Ishikawa (cell line): ENCODE measurements at regions not wholly inside any gene's neighbourhood (a gene's known extent, or its start where the extent isn't known, plus 50 kb on each side); places are given as distances from the start of the nearest gene placed in this dataset.

Experiments used
- CEBPB ChIP-seq: IDR thresholded peaks from 2 replicates; pipeline ENCODE4 v1.6.1; 2012
- CREB1 ChIP-seq: IDR thresholded peaks from 2 replicates; pipeline ENCODE4 v1.6.1; 2012; ENCODE audit warnings: low read depth
- EP300 ChIP-seq: IDR thresholded peaks from 2 replicates; pipeline ENCODE4 v1.6.1; 2012; ENCODE audit warnings: borderline replicate concordance
- NFIC ChIP-seq: IDR thresholded peaks from 2 replicates; pipeline ENCODE4 v1.6.1; 2012
- RAD21 ChIP-seq: IDR thresholded peaks from 2 replicates; pipeline ENCODE4 v1.6.1; 2012; ENCODE audit warnings: low read depth
- TAF1 ChIP-seq: IDR thresholded peaks from 2 replicates; pipeline ENCODE4 v1.6.1; 2012; ENCODE audit warnings: low read depth, mild to moderate bottlenecking
- TCF12 ChIP-seq: IDR thresholded peaks from 2 replicates; pipeline ENCODE4 v1.6.1; 2012; ENCODE audit warnings: low read depth
- YY1 ChIP-seq: IDR thresholded peaks from 2 replicates; pipeline ENCODE4 v1.6.1; 2012; ENCODE audit warnings: low read depth
- TF ChIP-seq, protein P1 (sequence below): IDR thresholded peaks from 2 replicates; pipeline ENCODE4 v1.6.1; 2012

DNA sequence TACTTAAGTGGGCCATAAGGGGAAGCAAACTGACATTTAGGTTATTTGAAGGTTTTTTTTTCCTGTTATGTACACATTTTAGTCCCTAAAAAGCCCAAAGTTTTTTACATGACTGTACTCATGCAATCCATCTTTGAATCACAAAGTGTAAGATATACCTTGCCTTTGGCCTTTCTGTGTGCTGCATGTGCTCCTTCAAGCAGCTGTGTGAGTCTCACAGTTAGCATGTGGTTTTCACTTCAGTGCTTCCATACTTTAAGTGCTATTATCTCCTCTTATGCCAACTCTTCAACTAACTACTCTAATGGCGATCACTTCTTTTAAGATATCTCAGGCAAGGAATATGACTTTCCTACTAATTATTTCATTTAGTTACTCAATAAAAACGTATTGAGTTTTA is 597.1 kb upstream of the ACVR2A start:
- no peak for TF ChIP-seq YY1
- TF ChIP-seq, protein P1, sequence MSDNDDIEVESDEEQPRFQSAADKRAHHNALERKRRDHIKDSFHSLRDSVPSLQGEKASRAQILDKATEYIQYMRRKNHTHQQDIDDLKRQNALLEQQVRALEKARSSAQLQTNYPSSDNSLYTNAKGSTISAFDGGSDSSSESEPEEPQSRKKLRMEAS, result no peak
- no peak for TF ChIP-seq TAF1
- no peak for TF ChIP-seq CEBPB
- no peak for TF ChIP-seq TCF12
- no peak for TF ChIP-seq CREB1
- no peak for TF ChIP-seq RAD21
- TF ChIP-seq EP300, result no peak
- TF ChIP-seq NFIC, result no peak
